Cardiac muscle cell (in vitro differentiated cells and primary cell): ENCODE measurements at regions not wholly inside any gene's neighbourhood (a gene's known extent, or its start where the extent isn't known, plus 50 kb on each side); places are given as distances from the start of the nearest gene placed in this dataset.

Source experiments
- DNase-seq, 2 donors: peaks; one replicate each; pipeline versions ENCODE4 v3.0.0 to v3.0.0-alpha.2; 2010 to 2017; ENCODE audit warnings: low read depth in 1 of 2, low spot score in 1 of 2
- H3K27ac ChIP-seq: fragments of 200-600 bp; sonication (generic); 2 replicates; pipeline ENCODE4 v1.5.1; 2016
- H3K27me3 ChIP-seq: fragments of 200-600 bp; sonication (generic); 2 replicates; pipeline ENCODE4 v1.6.0; 2016; ENCODE audit warnings: control low read depth
- H3K36me3 ChIP-seq: fragments of 200-600 bp; sonication (generic); 2 replicates; pipeline ENCODE4 v1.5.1; 2016; ENCODE audit warnings: control low read depth
- H3K4me1 ChIP-seq: fragments of 200-600 bp; sonication (generic); 2 replicates; pipeline ENCODE4 v1.8.1; 2017; ENCODE audit warnings: low read depth, mild to moderate bottlenecking, mixed run types
- H3K4me3 ChIP-seq: fragments of 200-600 bp; sonication (generic); 2 replicates; pipeline ENCODE4 v1.5.1; 2016; ENCODE audit warnings: mild to moderate bottlenecking
- H3K9me3 ChIP-seq: fragments of 200-600 bp; sonication (generic); 2 replicates; pipeline ENCODE4 v1.5.1; 2017; ENCODE audit warnings: low read depth, mild to moderate bottlenecking, control low read depth
- CTCF ChIP-seq: IDR thresholded peaks from 2 replicates; pipeline ENCODE4 v1.5.1; 2012; ENCODE audit warnings: low read depth, mild to moderate bottlenecking, low read length

- H3K4me1 ChIP-seq: peaks cover 26% of the 10 kb centered on the region
- no peak overlapping the region for H3K4me3 ChIP-seq
- H3K27ac ChIP-seq: peak overlapping the region; percentile 46
Observed at GRCh38 chr13:60331249-60332012, 65.6 kb upstream of the TDRD3 start.

DNA sequence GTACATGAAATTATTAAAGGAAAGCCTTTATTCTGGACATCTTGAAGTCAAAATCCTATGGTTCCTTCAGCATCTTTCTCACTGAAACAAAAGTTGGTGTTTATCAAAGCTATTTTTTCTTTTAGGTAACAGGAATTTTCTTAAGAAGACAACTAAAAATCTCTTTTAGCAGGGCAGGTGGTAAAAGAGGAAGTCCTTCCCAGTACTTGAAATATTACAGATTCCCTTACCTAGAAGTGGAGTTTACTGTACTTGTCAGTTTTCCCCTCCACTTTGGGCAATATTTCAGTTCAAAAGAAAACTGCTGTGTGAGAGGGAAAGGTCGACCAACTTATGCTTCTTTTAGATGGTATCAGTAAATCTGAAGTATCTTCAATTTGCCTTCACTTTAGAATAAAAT, 64.3 kb upstream of the TDRD3 start:
- Histone ChIP-seq H3K4me3 (no peak overlapping the region), H3K9me3 (no peaks in the 10 kb centered on the region), H3K27ac (no peak overlapping the region), H3K4me1 (peaks cover 26% of the 10 kb centered on the region), H3K27me3 (no peaks in the 10 kb centered on the region), H3K36me3 (no peaks in the 10 kb centered on the region)
- TF ChIP-seq CTCF: no peak
- no peak for DNase-seq

More at GRCh38 chr13:60331249-60332012, 65.6 kb upstream of the TDRD3 start:
- no peaks in the 10 kb centered on the region for H3K27me3 ChIP-seq
- DNase-seq: no peak
- no peaks in the 10 kb centered on the region for H3K36me3 ChIP-seq
- TF ChIP-seq CTCF: no peak
- H3K9me3 ChIP-seq: no peaks in the 10 kb centered on the region

GRCh38 chr13:60334310-60334709, 62.7 kb upstream of the TDRD3 start:
- H3K4me3 ChIP-seq: no peak overlapping the region
- H3K27me3 ChIP-seq: no peaks in the 10 kb centered on the region
- no peak overlapping the region for H3K27ac ChIP-seq
- H3K36me3 ChIP-seq: no peaks in the 10 kb centered on the region
- TF ChIP-seq CTCF: no peak
- no peak for DNase-seq
- H3K4me1 ChIP-seq: peaks cover 15% of the 10 kb centered on the region
- no peaks in the 10 kb centered on the region for H3K9me3 ChIP-seq

DNA sequence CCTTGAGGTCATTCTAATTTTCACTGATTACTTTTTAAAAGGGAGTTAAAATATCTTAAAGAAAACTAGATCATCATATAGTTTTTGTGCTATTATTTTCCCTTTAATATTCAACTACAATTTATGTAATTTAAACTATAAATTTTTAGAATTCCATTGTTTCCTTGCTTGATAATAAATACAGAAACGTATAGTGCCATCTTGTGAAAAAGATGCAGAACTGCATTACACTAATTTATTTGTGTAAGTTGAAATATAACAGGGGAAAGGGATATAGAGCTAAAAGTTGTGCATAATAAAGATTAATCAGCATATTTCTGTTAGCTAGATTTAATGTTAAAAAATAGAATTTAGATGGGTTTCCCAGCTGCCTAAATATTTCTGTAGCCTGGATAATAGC, 61.5 kb upstream of the TDRD3 start:
- Histone ChIP-seq H3K27me3 (no peaks in the 10 kb centered on the region), H3K4me3 (no peak overlapping the region), H3K9me3 (no peaks in the 10 kb centered on the region), H3K4me1 (peaks cover 13% of the 10 kb centered on the region), H3K27ac (no peak overlapping the region), H3K36me3 (no peaks in the 10 kb centered on the region)
- peak; percentile 58 for TF ChIP-seq CTCF
- DNase-seq: peak in 1 of 2 donors; percentile 27

- H3K4me1 ChIP-seq: no peaks in the 10 kb centered on the region
- no peak for TF ChIP-seq CTCF
- no peaks in the 10 kb centered on the region for H3K27me3 ChIP-seq
Observed at GRCh38 chr13:60338754-60339153, 58.3 kb upstream of the TDRD3 start.

GRCh38 chr13:60343978-60344377, 53.0 kb upstream of the TDRD3 start:
- Histone ChIP-seq H3K9me3 (no peaks in the 10 kb centered on the region), H3K27ac (no peak overlapping the region), H3K36me3 (no peaks in the 10 kb centered on the region), H3K27me3 (no peaks in the 10 kb centered on the region), H3K4me1 (no peaks in the 10 kb centered on the region), H3K4me3 (no peak overlapping the region)
- no peak for DNase-seq
- TF ChIP-seq CTCF: no peak

More at GRCh38 chr13:60338754-60339153, 58.3 kb upstream of the TDRD3 start:
- Histone ChIP-seq H3K27ac (no peak overlapping the region), H3K4me3 (no peak overlapping the region), H3K36me3 (no peaks in the 10 kb centered on the region), H3K9me3 (no peaks in the 10 kb centered on the region)
- DNase-seq: no peak
